ENCODE measurements at regions not wholly inside any gene's neighbourhood (a gene's known extent, or its start where the extent isn't known, plus 50 kb on each side); places are given as distances from the start of the nearest gene placed in this dataset.

DNA sequence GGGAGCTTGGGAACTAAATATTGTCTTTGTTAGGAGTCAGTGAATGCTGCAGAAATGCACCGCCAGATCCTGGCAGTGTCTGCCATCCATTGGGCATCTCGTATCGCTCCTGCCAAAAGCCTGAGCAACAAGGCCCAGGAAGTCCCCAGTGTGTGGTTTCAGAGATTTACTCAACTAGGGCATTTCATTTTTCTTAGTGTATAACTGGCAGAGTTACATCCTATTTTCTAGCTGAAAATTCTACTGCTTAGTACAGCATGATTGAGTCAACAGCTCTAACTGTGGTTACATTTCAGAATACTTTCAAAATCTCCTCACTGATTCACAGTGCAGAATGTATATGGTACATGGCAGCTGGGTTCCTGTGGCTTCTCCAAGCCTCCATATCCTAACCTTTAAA is 95.8 kb upstream of the CREB5 start:
- TF ChIP-seq POLR2A (IDR thresholded peaks at IDR 0.05) = no peak
- TF ChIP-seq, protein P1, sequence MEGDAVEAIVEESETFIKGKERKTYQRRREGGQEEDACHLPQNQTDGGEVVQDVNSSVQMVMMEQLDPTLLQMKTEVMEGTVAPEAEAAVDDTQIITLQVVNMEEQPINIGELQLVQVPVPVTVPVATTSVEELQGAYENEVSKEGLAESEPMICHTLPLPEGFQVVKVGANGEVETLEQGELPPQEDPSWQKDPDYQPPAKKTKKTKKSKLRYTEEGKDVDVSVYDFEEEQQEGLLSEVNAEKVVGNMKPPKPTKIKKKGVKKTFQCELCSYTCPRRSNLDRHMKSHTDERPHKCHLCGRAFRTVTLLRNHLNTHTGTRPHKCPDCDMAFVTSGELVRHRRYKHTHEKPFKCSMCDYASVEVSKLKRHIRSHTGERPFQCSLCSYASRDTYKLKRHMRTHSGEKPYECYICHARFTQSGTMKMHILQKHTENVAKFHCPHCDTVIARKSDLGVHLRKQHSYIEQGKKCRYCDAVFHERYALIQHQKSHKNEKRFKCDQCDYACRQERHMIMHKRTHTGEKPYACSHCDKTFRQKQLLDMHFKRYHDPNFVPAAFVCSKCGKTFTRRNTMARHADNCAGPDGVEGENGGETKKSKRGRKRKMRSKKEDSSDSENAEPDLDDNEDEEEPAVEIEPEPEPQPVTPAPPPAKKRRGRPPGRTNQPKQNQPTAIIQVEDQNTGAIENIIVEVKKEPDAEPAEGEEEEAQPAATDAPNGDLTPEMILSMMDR (IDR thresholded peaks at IDR 0.05) = no peak
